Kidney (tissue), 13 donors: ENCODE measurements at regions not wholly inside any gene's neighbourhood (a gene's known extent, or its start where the extent isn't known, plus 50 kb on each side); places are given as distances from the start of the nearest gene placed in this dataset.

Experiments
- DNase-seq, 5 donors: peaks; one replicate each; pipeline ENCODE4 v3.0.0-alpha.2; 2013 to 2020
- FAIRE-seq: peaks from 2 replicates; lab custom pipeline; 2012; peaks lifted over from hg19 to GRCh38; lab: Jason Lieb, UNC
- H3K27ac ChIP-seq, 2 donors: one replicate each; pipeline ENCODE4 v1.7.0; 2013; ENCODE audit warnings: low read depth in 2 of 2, low read length in 2 of 2, inconsistent platforms in 1 of 2
- H3K27me3 ChIP-seq: one replicate; pipeline ENCODE4 v1.7.1; 2013; ENCODE audit warnings: low read length, inconsistent platforms; ENCODE audit not compliant: control insufficient read depth, insufficient read depth
- H3K36me3 ChIP-seq, 3 donors: one replicate each; pipeline versions ENCODE4 v1.7.0 to v1.7.1; 2013; ENCODE audit warnings: low read length in 3 of 3, control low read depth in 1 of 3, inconsistent platforms in 1 of 3; ENCODE audit not compliant: insufficient read depth in 3 of 3, control insufficient read depth in 2 of 3
- H3K4me1 ChIP-seq, 3 donors: one replicate each; pipeline versions ENCODE4 v1.7.0 to v1.7.1; 2013; ENCODE audit warnings: low read length in 3 of 3, inconsistent platforms in 1 of 3, low read depth in 1 of 3; ENCODE audit not compliant: control insufficient read depth in 2 of 3, insufficient read depth in 2 of 3
- H3K4me3 ChIP-seq, 3 donors: one replicate each; pipeline versions ENCODE4 v1.7.0 to v1.8.1; 2013; ENCODE audit warnings: low read length in 3 of 3, control low read depth in 1 of 3, inconsistent platforms in 1 of 3
- H3K9ac ChIP-seq, 3 donors: one replicate each; pipeline versions ENCODE4 v1.7.0 to v1.7.1; 2013; ENCODE audit warnings: low read length in 3 of 3, control low read depth in 1 of 3, inconsistent platforms in 1 of 3
- H3K9me3 ChIP-seq, 3 donors: one replicate each; pipeline versions ENCODE4 v1.7.0 to v1.7.1; 2013; ENCODE audit warnings: low read length in 3 of 3, control low read depth in 1 of 3, inconsistent platforms in 1 of 3; ENCODE audit not compliant: control insufficient read depth in 2 of 3, insufficient read depth in 1 of 3
- intact Hi-C: fragments of 100-400 bp; cut with DNase I; formaldehyde crosslinking; loops from one replicate; pipeline ENCODE4 v1.11.1; 2022
- TF ChIP-seq, protein P1 (sequence below): IDR thresholded peaks from 3 replicates; pipeline ENCODE4 v1.5.1; 2012; ENCODE audit warnings: mild to moderate bottlenecking, moderate library complexity, borderline replicate concordance; ENCODE audit not compliant: insufficient read depth; ENCODE audit errors: extremely low read depth
- donor health status: control.
- donor health status: control.
- donor health status: control.
- donor health status: control.
- donor health status: control.
- donor health status: DM: yes; HTN: yes; CAD: no.
- donor health status: Normal renal cell carcinoma (clear cell type).

DNA sequence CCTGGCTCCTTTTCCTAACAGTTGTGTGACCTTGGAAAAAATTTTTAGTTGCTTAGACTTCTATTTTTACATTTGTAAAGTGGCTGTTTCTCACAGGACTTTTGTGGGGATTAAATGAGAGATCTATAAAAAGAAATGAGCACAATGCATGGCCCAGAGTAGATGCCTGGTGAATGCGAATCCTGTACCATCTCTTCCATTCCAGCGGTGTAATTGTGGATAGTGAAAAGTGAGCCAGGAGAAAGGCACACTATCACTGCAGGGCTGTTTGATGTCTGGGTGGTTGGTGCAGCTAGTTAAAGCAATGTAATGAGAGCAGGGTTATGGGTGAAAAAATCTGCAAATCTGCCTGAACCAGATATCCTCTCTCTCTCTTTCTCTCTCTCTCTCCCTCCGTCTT lies 347.5 kb upstream of the CITED2 start:
- intact Hi-C loops = no loop called here
- Histone ChIP-seq H3K27me3 (no peaks in the 10 kb centered on the region), H3K27ac (no peak overlapping the region), H3K9ac (no peak overlapping the region), H3K4me1 (no peaks in the 10 kb centered on the region), H3K9me3 (no peaks in the 10 kb centered on the region), H3K4me3 (no peak overlapping the region), H3K36me3 (no peaks in the 10 kb centered on the region)
- TF ChIP-seq, protein P1, sequence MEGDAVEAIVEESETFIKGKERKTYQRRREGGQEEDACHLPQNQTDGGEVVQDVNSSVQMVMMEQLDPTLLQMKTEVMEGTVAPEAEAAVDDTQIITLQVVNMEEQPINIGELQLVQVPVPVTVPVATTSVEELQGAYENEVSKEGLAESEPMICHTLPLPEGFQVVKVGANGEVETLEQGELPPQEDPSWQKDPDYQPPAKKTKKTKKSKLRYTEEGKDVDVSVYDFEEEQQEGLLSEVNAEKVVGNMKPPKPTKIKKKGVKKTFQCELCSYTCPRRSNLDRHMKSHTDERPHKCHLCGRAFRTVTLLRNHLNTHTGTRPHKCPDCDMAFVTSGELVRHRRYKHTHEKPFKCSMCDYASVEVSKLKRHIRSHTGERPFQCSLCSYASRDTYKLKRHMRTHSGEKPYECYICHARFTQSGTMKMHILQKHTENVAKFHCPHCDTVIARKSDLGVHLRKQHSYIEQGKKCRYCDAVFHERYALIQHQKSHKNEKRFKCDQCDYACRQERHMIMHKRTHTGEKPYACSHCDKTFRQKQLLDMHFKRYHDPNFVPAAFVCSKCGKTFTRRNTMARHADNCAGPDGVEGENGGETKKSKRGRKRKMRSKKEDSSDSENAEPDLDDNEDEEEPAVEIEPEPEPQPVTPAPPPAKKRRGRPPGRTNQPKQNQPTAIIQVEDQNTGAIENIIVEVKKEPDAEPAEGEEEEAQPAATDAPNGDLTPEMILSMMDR = no peak
- FAIRE-seq (no peak), DNase-seq (no peak)

DNA sequence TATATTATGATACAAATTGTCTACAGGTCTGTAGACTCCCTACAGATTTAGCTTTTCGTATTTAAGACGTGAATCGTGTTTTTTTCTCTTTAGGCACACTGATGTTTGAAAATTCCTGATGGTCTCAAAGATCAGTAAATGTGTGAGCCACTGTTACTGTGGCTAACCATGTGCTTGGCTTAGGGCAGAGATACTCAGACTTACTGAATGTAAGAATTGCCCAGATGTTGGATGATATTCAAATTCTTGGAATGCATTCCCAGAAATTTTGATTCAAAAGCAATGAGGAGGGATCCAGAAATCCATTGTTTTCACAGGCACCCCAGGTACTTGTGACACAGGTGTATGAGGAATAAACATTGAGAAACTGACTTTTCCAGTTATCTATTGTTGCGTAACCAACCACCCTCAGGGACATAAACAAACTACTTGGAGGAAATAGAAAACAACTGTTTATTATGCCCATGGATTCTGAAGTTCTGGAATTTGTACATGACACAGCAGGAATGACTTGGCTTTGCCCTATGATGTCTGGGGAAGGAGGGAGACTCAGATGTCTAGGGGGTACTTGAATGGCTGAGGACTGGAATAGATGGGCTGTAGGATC lies 339.6 kb upstream of the CITED2 start:
- H3K4me1 ChIP-seq = peaks cover 0 to 1% (median under 1%) of the 10 kb centered on the region in 3 donors
- FAIRE-seq = no peak
- H3K36me3 ChIP-seq = no peaks in the 10 kb centered on the region
- H3K4me3 ChIP-seq = no peak overlapping the region
- TF ChIP-seq, protein P1 = no peak
- no peak overlapping the region for H3K9ac ChIP-seq
- intact Hi-C loops = no loop called here
- no peaks in the 10 kb centered on the region for H3K9me3 ChIP-seq
- no peak for DNase-seq
- H3K27me3 ChIP-seq = no peaks in the 10 kb centered on the region
- H3K27ac ChIP-seq = no peak overlapping the region

DNA sequence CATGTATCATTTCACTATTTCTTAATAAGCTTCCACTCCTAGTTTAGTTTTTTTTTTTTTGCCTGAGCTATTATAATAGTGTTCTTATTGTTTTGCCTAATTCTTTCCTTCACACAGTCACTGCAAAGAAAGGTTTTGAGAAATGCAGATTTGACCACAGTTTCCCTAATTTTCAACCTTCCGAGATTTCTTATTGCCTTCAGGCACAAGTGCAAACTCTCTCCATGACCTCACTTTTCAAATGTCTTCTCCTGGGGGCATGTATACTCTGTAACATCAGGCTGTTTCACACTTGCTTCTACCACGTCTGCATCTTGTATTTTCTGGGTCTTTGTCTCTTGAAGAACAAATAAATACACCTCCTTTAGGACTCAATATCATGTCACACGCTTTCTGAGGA lies 339.0 kb upstream of the CITED2 start:
- TF ChIP-seq, protein P1 = no peak
- no peaks in the 10 kb centered on the region for H3K27me3 ChIP-seq
- peaks cover 0 to 4% (median 3%) of the 10 kb centered on the region in 3 donors for H3K4me1 ChIP-seq
- FAIRE-seq (no peak), DNase-seq (no peak)
- H3K9ac ChIP-seq = no peak overlapping the region
- H3K9me3 ChIP-seq = no peaks in the 10 kb centered on the region
- H3K36me3 ChIP-seq = no peaks in the 10 kb centered on the region
- H3K27ac ChIP-seq = no peak overlapping the region
- H3K4me3 ChIP-seq = no peak overlapping the region
- intact Hi-C loops = no loop called here

DNA sequence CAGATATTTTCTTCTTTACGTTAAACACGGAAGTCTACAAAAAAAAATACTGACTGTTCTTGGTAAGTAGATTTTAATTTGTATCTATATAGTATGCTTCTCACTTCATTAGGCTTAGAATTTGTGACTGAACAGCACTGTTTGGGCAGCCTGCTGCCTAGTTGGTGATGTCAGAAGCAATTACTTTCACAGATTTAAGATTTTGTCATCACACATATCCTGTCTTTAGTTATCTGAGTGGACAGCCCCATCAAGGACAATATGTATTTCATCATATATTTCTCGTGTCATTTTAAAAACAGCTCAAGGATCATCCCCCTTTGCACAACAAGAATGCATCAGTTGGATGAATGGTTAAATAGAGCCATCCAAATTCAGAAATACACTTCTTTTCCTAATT lies 338.4 kb upstream of the CITED2 start:
- no peak for FAIRE-seq
- Histone ChIP-seq H3K36me3 (no peaks in the 10 kb centered on the region), H3K27me3 (no peaks in the 10 kb centered on the region), H3K9me3 (no peaks in the 10 kb centered on the region), H3K27ac (no peak overlapping the region), H3K9ac (no peak overlapping the region), H3K4me1 (peaks cover 0 to 10% (median 3%) of the 10 kb centered on the region in 3 donors), H3K4me3 (no peak overlapping the region)
- no peak for DNase-seq
- TF ChIP-seq, protein P1 = no peak
- intact Hi-C loops = no loop called here
